Keratinocyte (primary cell): ENCODE measurements at regions not wholly inside any gene's neighbourhood (a gene's known extent, or its start where the extent isn't known, plus 50 kb on each side); places are given as distances from the start of the nearest gene placed in this dataset.

ENCODE experiments used
- EZH2 ChIP-seq: IDR thresholded peaks from one replicate; pipeline ENCODE4 v1.6.1; 2012; ENCODE audit warnings: inconsistent platforms, mild to moderate bottlenecking, low read length, moderate library complexity
- TF ChIP-seq, protein P1 (sequence below), 3 experiments: IDR thresholded peaks in 1 of 3; conservative IDR thresholded peaks in 1 of 3; optimal IDR thresholded peaks in 1 of 3; 2 replicates in 2 of 3; 3 replicates in 1 of 3; pipeline versions ENCODE3 to v1.5.1; 2011; ENCODE audit warnings: low read length in 3 of 3, mild to moderate bottlenecking in 3 of 3, moderate library complexity in 2 of 3, control low read depth in 1 of 3, inconsistent platforms in 1 of 3; ENCODE audit not compliant: insufficient read depth in 2 of 3; ENCODE audit errors: extremely low read depth in 1 of 3

DNA sequence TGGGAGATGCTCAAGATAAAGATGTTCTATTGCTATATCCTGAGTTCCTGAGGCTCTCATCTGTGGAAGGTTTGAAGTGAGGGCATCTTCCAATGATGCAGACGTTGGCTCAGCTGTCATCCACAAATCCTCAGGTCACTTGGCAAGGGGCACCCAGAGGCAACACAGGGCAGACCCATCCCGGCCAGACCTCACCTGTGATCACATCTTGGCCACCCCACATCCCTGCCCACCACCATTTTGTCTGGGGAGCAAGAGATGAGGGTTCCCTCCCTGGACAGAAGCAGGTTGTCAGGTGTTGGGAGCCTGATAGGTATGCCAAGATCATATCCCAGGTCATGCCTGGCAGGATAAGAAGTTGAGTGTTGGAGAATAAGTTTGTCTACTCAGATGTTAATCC, 918.2 kb upstream of the ZNF722 start:
- TF ChIP-seq, protein P1, sequence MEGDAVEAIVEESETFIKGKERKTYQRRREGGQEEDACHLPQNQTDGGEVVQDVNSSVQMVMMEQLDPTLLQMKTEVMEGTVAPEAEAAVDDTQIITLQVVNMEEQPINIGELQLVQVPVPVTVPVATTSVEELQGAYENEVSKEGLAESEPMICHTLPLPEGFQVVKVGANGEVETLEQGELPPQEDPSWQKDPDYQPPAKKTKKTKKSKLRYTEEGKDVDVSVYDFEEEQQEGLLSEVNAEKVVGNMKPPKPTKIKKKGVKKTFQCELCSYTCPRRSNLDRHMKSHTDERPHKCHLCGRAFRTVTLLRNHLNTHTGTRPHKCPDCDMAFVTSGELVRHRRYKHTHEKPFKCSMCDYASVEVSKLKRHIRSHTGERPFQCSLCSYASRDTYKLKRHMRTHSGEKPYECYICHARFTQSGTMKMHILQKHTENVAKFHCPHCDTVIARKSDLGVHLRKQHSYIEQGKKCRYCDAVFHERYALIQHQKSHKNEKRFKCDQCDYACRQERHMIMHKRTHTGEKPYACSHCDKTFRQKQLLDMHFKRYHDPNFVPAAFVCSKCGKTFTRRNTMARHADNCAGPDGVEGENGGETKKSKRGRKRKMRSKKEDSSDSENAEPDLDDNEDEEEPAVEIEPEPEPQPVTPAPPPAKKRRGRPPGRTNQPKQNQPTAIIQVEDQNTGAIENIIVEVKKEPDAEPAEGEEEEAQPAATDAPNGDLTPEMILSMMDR (optimal IDR thresholded peaks at IDR 0.05 in 1 of 3, IDR thresholded peaks at IDR 0.05 in 1 of 3, conservative IDR thresholded peaks at IDR 0.05 in 1 of 3; ENCODE audit: extremely low read depth in 1 of 3, insufficient read depth in 2 of 3, low read length in 3 of 3), result no peak
- no peak for TF ChIP-seq EZH2
